ENCODE measurements at regions not wholly inside any gene's neighbourhood (a gene's known extent, or its start where the extent isn't known, plus 50 kb on each side); places are given as distances from the start of the nearest gene placed in this dataset.

GRCh38 chr4:128384765-128385598 lies 97.4 kb upstream of the PGRMC2 start:
- no peak for TF ChIP-seq CTCF (IDR thresholded peaks at IDR 0.05; ENCODE audit: borderline replicate concordance, extremely low read depth, insufficient read depth)
- no peaks in the 10 kb centered on the region for H3K9me3 ChIP-seq (ENCODE audit: control insufficient read depth in 2 of 3, insufficient read depth in 1 of 3, low read length in 3 of 3)
- no peak overlapping the region for H3K27ac ChIP-seq (ENCODE audit: low read depth in 2 of 2, low read length in 2 of 2)
- DNase-seq, result peak in 2 of 5 donors; percentile 35 to 76
- H3K36me3 ChIP-seq (ENCODE audit: control insufficient read depth in 2 of 3, insufficient read depth in 3 of 3, low read length in 3 of 3), result no peaks in the 10 kb centered on the region
- FAIRE-seq, result no peak
- no peaks in the 10 kb centered on the region for H3K27me3 ChIP-seq (ENCODE audit: control insufficient read depth, insufficient read depth, low read length)
- H3K4me3 ChIP-seq (ENCODE audit: low read length in 3 of 3), result no peak overlapping the region
- peaks cover 3 to 14% (median 10%) of the 10 kb centered on the region in 3 donors for H3K4me1 ChIP-seq (ENCODE audit: control insufficient read depth in 2 of 3, insufficient read depth in 2 of 3, low read depth in 1 of 3, low read length in 3 of 3)
- no peak overlapping the region for H3K9ac ChIP-seq (ENCODE audit: low read length in 3 of 3)
- intact Hi-C loops (cut with DNase I), result no loop called here

- no peak for TF ChIP-seq CTCF (IDR thresholded peaks at IDR 0.05; ENCODE audit: borderline replicate concordance, extremely low read depth, insufficient read depth)
- Histone ChIP-seq H3K4me3 (ENCODE audit: low read length in 3 of 3) (no peak overlapping the region), H3K27me3 (ENCODE audit: control insufficient read depth, insufficient read depth, low read length) (no peaks in the 10 kb centered on the region), H3K36me3 (ENCODE audit: control insufficient read depth in 2 of 3, insufficient read depth in 3 of 3, low read length in 3 of 3) (no peaks in the 10 kb centered on the region), H3K9me3 (ENCODE audit: control insufficient read depth in 2 of 3, insufficient read depth in 1 of 3, low read length in 3 of 3) (no peaks in the 10 kb centered on the region), H3K27ac (ENCODE audit: low read depth in 2 of 2, low read length in 2 of 2) (no peak overlapping the region), H3K4me1 (ENCODE audit: control insufficient read depth in 2 of 3, insufficient read depth in 2 of 3, low read depth in 1 of 3, low read length in 3 of 3) (peaks cover 3 to 14% (median 10%) of the 10 kb centered on the region in 3 donors), H3K9ac (ENCODE audit: low read length in 3 of 3) (no peak overlapping the region)
- DNase-seq (peak in 1 of 5 donors; percentile 50), FAIRE-seq (no peak)
- intact Hi-C loops (cut with DNase I), result no loop called here
Observed at GRCh38 chr4:128384091-128384520, 96.5 kb upstream of the PGRMC2 start.

- Histone ChIP-seq H3K27ac (ENCODE audit: low read depth in 2 of 2, low read length in 2 of 2) (no peak overlapping the region), H3K27me3 (ENCODE audit: control insufficient read depth, insufficient read depth, low read length) (no peaks in the 10 kb centered on the region), H3K4me3 (ENCODE audit: low read length in 3 of 3) (no peak overlapping the region), H3K9ac (ENCODE audit: low read length in 3 of 3) (no peak overlapping the region), H3K9me3 (ENCODE audit: control insufficient read depth in 2 of 3, insufficient read depth in 1 of 3, low read length in 3 of 3) (peaks cover 0 to 3% (median 0%) of the 10 kb centered on the region in 3 donors), H3K36me3 (ENCODE audit: control insufficient read depth in 2 of 3, insufficient read depth in 3 of 3, low read length in 3 of 3) (no peaks in the 10 kb centered on the region), H3K4me1 (ENCODE audit: control insufficient read depth in 2 of 3, insufficient read depth in 2 of 3, low read depth in 1 of 3, low read length in 3 of 3) (peaks cover 3 to 8% (median 5%) of the 10 kb centered on the region in 3 donors)
- DNase-seq (no peak), FAIRE-seq (no peak)
- intact Hi-C loops (cut with DNase I), result no loop called here
- no peak for TF ChIP-seq CTCF (IDR thresholded peaks at IDR 0.05; ENCODE audit: borderline replicate concordance, extremely low read depth, insufficient read depth)
Observed at GRCh38 chr4:128381748-128382559, 94.3 kb upstream of the PGRMC2 start.
